Neural cell (in vitro differentiated cells): ENCODE measurements at regions not wholly inside any gene's neighbourhood (a gene's known extent, or its start where the extent isn't known, plus 50 kb on each side); places are given as distances from the start of the nearest gene placed in this dataset.

Experiments used
- H2AFZ ChIP-seq: fragments of 200-600, 300-800 bp; sonication (generic), shearing (Covaris generic); 2 replicates; pipeline ENCODE4 v1.6.0; 2014; ENCODE audit warnings: low read depth, mild to moderate bottlenecking, antibody characterized with exemption, low read length, moderate library complexity
- H3F3A ChIP-seq: fragments of 200-600 bp; shearing (Covaris generic); 2 replicates; pipeline ENCODE4 v1.6.1; 2016; ENCODE audit warnings: mild to moderate bottlenecking, moderate library complexity, mixed read lengths, antibody characterized with exemption, low read length; ENCODE audit not compliant: insufficient read depth, poor library complexity, severe bottlenecking
- H3K27ac ChIP-seq: fragments of 200-600, 300-800 bp; sonication (generic), shearing (Covaris generic); 2 replicates; pipeline ENCODE4 v1.5.1; 2014; ENCODE audit warnings: mild to moderate bottlenecking, low read length, moderate library complexity
- H3K27me3 ChIP-seq: fragments of 300-800, 200-600 bp; sonication (generic), shearing (Covaris generic); 2 replicates; pipeline ENCODE4 v1.6.0; 2014; ENCODE audit warnings: mild to moderate bottlenecking, low read depth, low read length, moderate library complexity; ENCODE audit not compliant: insufficient read depth
- H3K36me3 ChIP-seq: fragments of 300-800, 200-600 bp; sonication (generic), shearing (Covaris generic); 2 replicates; pipeline ENCODE4 v1.5.1; 2014; ENCODE audit warnings: mild to moderate bottlenecking, antibody characterized with exemption, low read length, moderate library complexity; ENCODE audit not compliant: insufficient read depth
- H3K4me2 ChIP-seq: fragments of 300-800, 200-600 bp; sonication (generic), shearing (Covaris generic); 2 replicates; pipeline ENCODE4 v1.6.0; 2014; ENCODE audit warnings: mild to moderate bottlenecking, low read length
- H3K4me3 ChIP-seq: fragments of 300-800, 200-600 bp; sonication (generic), shearing (Covaris generic); 2 replicates; pipeline ENCODE4 v1.5.1; 2014; ENCODE audit warnings: mild to moderate bottlenecking, low read length, moderate library complexity
- H3K79me2 ChIP-seq: fragments of 200-600 bp; shearing (Covaris generic); replicated peaks from 2 replicates; pipeline ENCODE4 v1.6.0; 2014; ENCODE audit warnings: mild to moderate bottlenecking, low read length, moderate library complexity; ENCODE audit not compliant: insufficient read depth
- H3K9ac ChIP-seq: fragments of 300-800, 200-600 bp; sonication (generic), shearing (Covaris generic); 2 replicates; pipeline ENCODE4 v1.6.1; 2016; ENCODE audit warnings: mild to moderate bottlenecking, low read length, mixed read lengths
- H3K9me2 ChIP-seq: fragments of 200-600 bp; shearing (Covaris generic); 2 replicates; pipeline ENCODE4 v1.6.1; 2016; ENCODE audit warnings: mild to moderate bottlenecking, low read length, mixed read lengths; ENCODE audit not compliant: insufficient read depth
- H3K9me3 ChIP-seq: fragments of 200-600, 300-800 bp; sonication (generic), shearing (Covaris generic); 2 replicates; pipeline ENCODE4 v1.6.1; 2016; ENCODE audit warnings: mild to moderate bottlenecking, mixed run types, low read length, moderate library complexity, mixed read lengths
- H4K20me1 ChIP-seq: fragments of 200-600 bp; shearing (Covaris generic); 2 replicates; pipeline ENCODE4 v1.6.1; 2016; ENCODE audit warnings: mild to moderate bottlenecking, mixed run types; ENCODE audit not compliant: insufficient read depth
- CTCF ChIP-seq: fragments of 450-650 bp; IDR thresholded peaks from 2 replicates; pipeline ENCODE4 v1.5.1; 2014; ENCODE audit warnings: antibody characterized with exemption, mild to moderate bottlenecking, moderate library complexity; ENCODE audit not compliant: poor library complexity, severe bottlenecking
- EP300 ChIP-seq: fragments of 450-650 bp; conservative IDR thresholded peaks from 2 replicates; pipeline ENCODE4 v1.6.1; 2014; ENCODE audit warnings: antibody characterized with exemption, mild to moderate bottlenecking, moderate library complexity; ENCODE audit not compliant: poor library complexity, severe bottlenecking
- EZH2 ChIP-seq: fragments of 200-600, 300-800 bp; shearing (Covaris generic), sonication (generic); IDR thresholded peaks from 2 replicates; pipeline ENCODE4 v1.6.1; 2014; ENCODE audit warnings: antibody characterized with exemption, low read length, borderline replicate concordance, mild to moderate bottlenecking; ENCODE audit not compliant: insufficient read depth, poor library complexity, severe bottlenecking
- MXI1 ChIP-seq: fragments of 450-650 bp; conservative IDR thresholded peaks from 2 replicates; pipeline ENCODE4 v1.6.1; 2014; ENCODE audit warnings: antibody characterized with exemption, mild to moderate bottlenecking; ENCODE audit not compliant: poor library complexity, severe bottlenecking
- POLR2AphosphoS5 ChIP-seq: IDR thresholded peaks from 2 replicates; pipeline ENCODE4 v1.6.1; 2012
- RAD21 ChIP-seq: fragments of 450-650 bp; conservative IDR thresholded peaks from 2 replicates; pipeline ENCODE4 v1.6.1; 2014; ENCODE audit warnings: antibody characterized with exemption, mild to moderate bottlenecking, moderate library complexity
- REST ChIP-seq: IDR thresholded peaks from 2 replicates; pipeline ENCODE4 v1.6.1; 2012; ENCODE audit warnings: borderline replicate concordance
- SMC3 ChIP-seq: fragments of 450-650 bp; conservative IDR thresholded peaks from 2 replicates; pipeline ENCODE4 v1.6.1; 2014; ENCODE audit warnings: antibody characterized with exemption, mild to moderate bottlenecking, moderate library complexity; ENCODE audit not compliant: poor library complexity
- TAF1 ChIP-seq: IDR thresholded peaks from 2 replicates; pipeline ENCODE4 v1.6.1; 2012; ENCODE audit warnings: low read depth

- Histone ChIP-seq H3K9ac (no peak overlapping the region), H3F3A (no peaks in the 10 kb centered on the region), H3K4me2 (no peak overlapping the region), H3K27me3 (no peaks in the 10 kb centered on the region), H3K79me2 (no peaks in the 10 kb centered on the region), H2AFZ (no peak overlapping the region), H3K4me3 (no peak overlapping the region), H3K9me2 (no peaks in the 10 kb centered on the region), H3K36me3 (no peaks in the 10 kb centered on the region), H4K20me1 (no peaks in the 10 kb centered on the region), H3K9me3 (no peaks in the 10 kb centered on the region), H3K27ac (no peak overlapping the region)
- TF ChIP-seq EP300 (no peak), REST (no peak), EZH2 (no peak), MXI1 (no peak), SMC3 (no peak), RAD21 (no peak), CTCF (no peak), TAF1 (no peak), POLR2AphosphoS5 (no peak)
Observed at GRCh38 chr3:147304756-147305155, 101.6 kb downstream of the ZIC4 start.

- H3F3A ChIP-seq, result no peaks in the 10 kb centered on the region
- TF ChIP-seq CTCF (no peak), EZH2 (no peak), TAF1 (no peak), REST (no peak), RAD21 (no peak), MXI1 (no peak), SMC3 (no peak), EP300 (no peak), POLR2AphosphoS5 (no peak)
- H3K9me2 ChIP-seq, result no peaks in the 10 kb centered on the region
- no peaks in the 10 kb centered on the region for H3K36me3 ChIP-seq
- no peaks in the 10 kb centered on the region for H3K9me3 ChIP-seq
- H3K27ac ChIP-seq, result no peak overlapping the region
- H3K9ac ChIP-seq, result no peak overlapping the region
- no peaks in the 10 kb centered on the region for H4K20me1 ChIP-seq
- H2AFZ ChIP-seq, result no peak overlapping the region
- no peaks in the 10 kb centered on the region for H3K79me2 ChIP-seq
- H3K4me3 ChIP-seq, result no peak overlapping the region
- no peak overlapping the region for H3K4me2 ChIP-seq
- no peaks in the 10 kb centered on the region for H3K27me3 ChIP-seq
Observed at GRCh38 chr3:147301781-147302180, 104.6 kb downstream of the ZIC4 start.
